Transverse colon (tissue), 4 donors: ENCODE measurements at regions not wholly inside any gene's neighbourhood (a gene's known extent, or its start where the extent isn't known, plus 50 kb on each side); places are given as distances from the start of the nearest gene placed in this dataset.

Experiments used
- DNase-seq: peaks from one replicate; pipeline ENCODE4 v3.0.0-alpha.2; 2019
- H3K27ac ChIP-seq, 4 donors: fragments of 200-600 bp; sonication (generic); 2 replicates each; pipeline ENCODE4 v1.5.1; 2016 to 2018; ENCODE audit warnings: inconsistent platforms in 4 of 4
- H3K27me3 ChIP-seq: fragments of 200-600 bp; sonication (generic); 2 replicates; pipeline ENCODE4 v1.5.1; 2017; ENCODE audit warnings: inconsistent platforms
- H3K36me3 ChIP-seq, 4 donors: fragments of 200-600 bp; sonication (generic); 2 replicates each; pipeline ENCODE4 v1.5.1; 2017 to 2019; ENCODE audit warnings: inconsistent platforms in 4 of 4
- H3K4me1 ChIP-seq, 4 donors: fragments of 200-600 bp; sonication (generic); 2 replicates each; pipeline ENCODE4 v1.5.1; 2017 to 2020; ENCODE audit warnings: inconsistent platforms in 4 of 4
- H3K4me3 ChIP-seq, 4 donors: fragments of 200-600 bp; sonication (generic); 1 replicate in 1 of 4; 2 replicates in 3 of 4; pipeline versions ENCODE4 v1.5.1 to v1.6.1; 2017 to 2019; ENCODE audit warnings: inconsistent platforms in 4 of 4
- H3K9me3 ChIP-seq, 2 donors: fragments of 200-600 bp; sonication (generic); 2 replicates each; pipeline ENCODE4 v1.5.1; 2017 to 2019; ENCODE audit warnings: inconsistent platforms in 2 of 2
- CTCF ChIP-seq, 5 experiments: fragments of 200-600 bp in 3 of 5; fragments of 450-650 bp in 2 of 5; sonication (generic) in 3 of 5; IDR thresholded peaks; 1 replicate in 2 of 5; 2 replicates in 3 of 5; pipeline ENCODE4 v1.5.1; 2016 to 2017; ENCODE audit warnings: antibody characterized with exemption in 5 of 5, inconsistent platforms in 3 of 5, mild to moderate bottlenecking in 2 of 5, moderate library complexity in 1 of 5
- EP300 ChIP-seq: sonication (generic); formaldehyde crosslinking; IDR thresholded peaks from one replicate; pipeline ENCODE4 v1.6.1; 2017; ENCODE audit warnings: antibody characterized with exemption, low read depth
- POLR2A ChIP-seq: fragments of 450-650 bp; IDR thresholded peaks from one replicate; pipeline ENCODE4 v1.6.1; 2016; ENCODE audit warnings: antibody characterized with exemption, mild to moderate bottlenecking, moderate library complexity
- POLR2AphosphoS5 ChIP-seq, 3 donors: sonication (generic); formaldehyde crosslinking; IDR thresholded peaks; one replicate each; pipeline ENCODE4 v1.6.1; 2016; ENCODE audit warnings: antibody characterized with exemption in 3 of 3
- WGBS, 2 donors: methylation state at CpG; one replicate each; pipeline ENCODE4 v1.1.5; 2018; ENCODE audit warnings: low coverage in 1 of 2; 5-methylcytosine and 5-hydroxymethylcytosine counted together
- in situ Hi-C, 4 donors: fragments of 200-750 bp; cut with MboI; loops; one replicate each; pipeline versions ENCODE4 v1.15.0 to v1.15.1; 2017; ENCODE audit warnings: low sequenced_read_pairs in 3 of 4, low pct_ligation_motif_present in 1 of 4, low pct_unique_long_range_greater_than_20kb in 1 of 4
- intact Hi-C: fragments of 100-400 bp; cut with DNase I; formaldehyde crosslinking; loops from one replicate; pipeline ENCODE4 v1.15.1; 2023; ENCODE audit warnings: low total_unique reads

GRCh38 chr1:157202331-157202730 lies 64.1 kb upstream of the ETV3 start:
- H3K27me3 ChIP-seq, result peaks cover 4% of the 10 kb centered on the region
- no peaks in the 10 kb centered on the region for H3K4me1 ChIP-seq
- TF ChIP-seq CTCF (IDR thresholded peaks at IDR 0.05) (no peak), POLR2AphosphoS5 (IDR thresholded peaks at IDR 0.05) (no peak), POLR2A (no peak), EP300 (no peak)
- no peak overlapping the region for H3K27ac ChIP-seq
- in situ Hi-C loops (loop anchor here in 2 of 4 donors (10.0 to 25.0 kb wide), 2 partner anchors 285 to 292 kb away; no protein-coding TSS in a partner anchor), intact Hi-C loops (no loop called here)
- no peaks in the 10 kb centered on the region for H3K9me3 ChIP-seq
- no peaks in the 10 kb centered on the region for H3K36me3 ChIP-seq
- 62 to 70% methylated on average over 3 to 5 of the region's 5 CpGs for WGBS, 2 donors
- DNase-seq, result no peak
- no peak overlapping the region for H3K4me3 ChIP-seq

- 68 to 82% methylated on average over 3 to 4 of the region's 4 CpGs for WGBS, 2 donors
- H3K36me3 ChIP-seq, result no peaks in the 10 kb centered on the region
- no peak overlapping the region for H3K4me3 ChIP-seq
- intact Hi-C loops (no loop called here), in situ Hi-C loops (loop anchor here in 2 of 4 donors (10.0 to 25.0 kb wide), 2 partner anchors 286 to 293 kb away; no protein-coding TSS in a partner anchor)
- no peaks in the 10 kb centered on the region for H3K4me1 ChIP-seq
- H3K27me3 ChIP-seq, result peaks cover 4% of the 10 kb centered on the region
- no peak overlapping the region for H3K27ac ChIP-seq
- no peaks in the 10 kb centered on the region for H3K9me3 ChIP-seq
- no peak for TF ChIP-seq CTCF (IDR thresholded peaks at IDR 0.05)
- DNase-seq, result no peak
These were observed 63.6 kb upstream of the ETV3 start for GRCh38 chr1:157201767-157202166.

- Histone ChIP-seq H3K36me3 (no peaks in the 10 kb centered on the region), H3K4me3 (no peak overlapping the region), H3K27me3 (peaks cover 4% of the 10 kb centered on the region), H3K4me1 (no peaks in the 10 kb centered on the region), H3K9me3 (no peaks in the 10 kb centered on the region), H3K27ac (no peak overlapping the region)
- DNase-seq, result no peak
- TF ChIP-seq POLR2A (no peak), CTCF (IDR thresholded peaks at IDR 0.05) (no peak), POLR2AphosphoS5 (IDR thresholded peaks at IDR 0.05) (no peak), EP300 (no peak)
- intact Hi-C loops (no loop called here), in situ Hi-C loops (loop anchor here in 2 of 4 donors (10.0 to 25.0 kb wide), 2 partner anchors 287 to 294 kb away; no protein-coding TSS in a partner anchor)
- 75 to 86% methylated on average over 5 to 8 of the region's 8 CpGs for WGBS, 2 donors
These were observed 62.3 kb upstream of the ETV3 start for GRCh38 chr1:157200451-157200850.

GRCh38 chr1:157199421-157199755 lies 61.2 kb upstream of the ETV3 start:
- Histone ChIP-seq H3K36me3 (no peaks in the 10 kb centered on the region), H3K9me3 (no peaks in the 10 kb centered on the region), H3K27me3 (peaks cover 14% of the 10 kb centered on the region), H3K4me1 (no peaks in the 10 kb centered on the region), H3K27ac (no peak overlapping the region), H3K4me3 (no peak overlapping the region)
- in situ Hi-C loops (loop anchor here in 2 of 4 donors (10.0 kb wide), 1 partner anchor 295 kb away; no protein-coding TSS in a partner anchor), intact Hi-C loops (loop anchor here (10.0 kb wide), 1 partner anchor 295 kb away; no protein-coding TSS in a partner anchor)
- TF ChIP-seq CTCF (IDR thresholded peaks at IDR 0.05) (no peak), EP300 (no peak), POLR2A (no peak), POLR2AphosphoS5 (IDR thresholded peaks at IDR 0.05) (no peak)
- DNase-seq, result no peak
- 79% methylated on average over 3 of the region's 3 CpGs; no CpG with 5 or more reads in 1 of the 2 donors for WGBS, 2 donors
